Activated CD4-positive, alpha-beta memory T cell treated with anti-CD3 and anti-CD28 coated beads, Interleukin-2, amount 10 ng/mL, durations not matched to agents 7 days and 5 days (primary cell): ENCODE measurements at regions not wholly inside any gene's neighbourhood (a gene's known extent, or its start where the extent isn't known, plus 50 kb on each side); places are given as distances from the start of the nearest gene placed in this dataset.

ENCODE experiments used
- CTCF ChIA-PET: fragments of 350-600 bp; sonication (Branson Sonifier 250); formaldehyde crosslinking; loops from one replicate; lab custom pipeline; 2021; ENCODE audit warnings: antibody characterized with exemption, inconsistent platforms; lab: Charles Lee
- POLR2A ChIA-PET: fragments of 350-600 bp; sonication (Branson Sonifier 250); formaldehyde crosslinking; loops from one replicate; lab custom pipeline; 2021; ENCODE audit warnings: antibody characterized with exemption; lab: Charles Lee
- DNase-seq: peaks from one replicate; pipeline ENCODE4 v3.0.0-alpha.2; 2020
- H3K27ac Mint-ChIP-seq: one replicate; pipeline ENCODE4 v1.8.0; 2021; ENCODE audit warnings: mild to moderate bottlenecking, mixed read lengths
- H3K27me3 Mint-ChIP-seq: one replicate; pipeline ENCODE4 v1.8.0; 2021; ENCODE audit warnings: mixed read lengths
- H3K36me3 Mint-ChIP-seq: one replicate; pipeline ENCODE4 v1.8.0; 2021; ENCODE audit warnings: low read depth, mixed read lengths
- H3K4me1 Mint-ChIP-seq: one replicate; pipeline ENCODE4 v1.8.0; 2021; ENCODE audit warnings: mixed read lengths
- H3K4me3 Mint-ChIP-seq: one replicate; pipeline ENCODE4 v1.8.0; 2021; ENCODE audit warnings: mild to moderate bottlenecking, mixed read lengths
- H3K9me3 Mint-ChIP-seq: one replicate; pipeline ENCODE4 v1.8.0; 2021; ENCODE audit warnings: mixed read lengths

GRCh38 chr2:215507136-215507535 lies 71.3 kb upstream of the FN1 start:
- POLR2A ChIA-PET, result interaction anchor here (1.2 kb wide), 1 partner anchor 332 kb away, joined by 3 read pairs; no protein-coding TSS in a partner anchor
- Mint-ChIP-seq H3K4me1 (no peaks in the 10 kb centered on the region), H3K36me3 (no peaks in the 10 kb centered on the region), H3K27ac (no peak overlapping the region), H3K27me3 (no peaks in the 10 kb centered on the region), H3K4me3 (no peak overlapping the region), H3K9me3 (no peaks in the 10 kb centered on the region)
- DNase-seq, result no peak
- CTCF ChIA-PET, result no interaction called here

DNA sequence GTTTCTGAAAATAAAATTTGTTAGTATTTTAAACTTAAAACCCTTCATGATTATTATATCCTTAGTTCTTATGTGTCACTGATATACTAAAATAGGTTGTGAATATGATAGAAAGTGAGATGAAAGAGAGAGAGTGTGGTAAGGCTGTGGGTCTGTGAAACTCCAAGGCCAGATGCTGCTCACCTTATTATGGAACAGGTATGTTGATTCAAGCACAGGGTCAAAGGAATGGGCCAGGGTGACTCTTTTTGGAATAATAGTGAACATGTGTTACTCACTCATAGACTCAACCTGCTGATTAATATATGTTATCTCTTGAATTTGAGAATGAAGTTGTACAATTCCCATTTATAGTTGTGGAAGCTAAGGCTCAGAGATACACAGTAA lies 70.7 kb upstream of the FN1 start:
- H3K27ac Mint-ChIP-seq, result no peak overlapping the region
- CTCF ChIA-PET, result no interaction called here

GRCh38 chr2:215505044-215505786 lies 69.3 kb upstream of the FN1 start:
- no peak overlapping the region for H3K4me3 Mint-ChIP-seq
- no peak for DNase-seq
- ChIA-PET POLR2A (no interaction called here), CTCF (no interaction called here)
- H3K27me3 Mint-ChIP-seq, result no peaks in the 10 kb centered on the region
- H3K36me3 Mint-ChIP-seq, result no peaks in the 10 kb centered on the region
- H3K4me1 Mint-ChIP-seq, result no peaks in the 10 kb centered on the region
- H3K9me3 Mint-ChIP-seq, result no peaks in the 10 kb centered on the region
- no peak overlapping the region for H3K27ac Mint-ChIP-seq

More for the DNA sequence above, 70.7 kb upstream of the FN1 start:
- DNase-seq, result no peak
- H3K4me1 Mint-ChIP-seq, result no peaks in the 10 kb centered on the region
- H3K9me3 Mint-ChIP-seq, result no peaks in the 10 kb centered on the region
- H3K27me3 Mint-ChIP-seq, result no peaks in the 10 kb centered on the region
- POLR2A ChIA-PET, result no interaction called here
- no peak overlapping the region for H3K4me3 Mint-ChIP-seq
- no peaks in the 10 kb centered on the region for H3K36me3 Mint-ChIP-seq

GRCh38 chr2:215504547-215504946 lies 68.7 kb upstream of the FN1 start:
- no peaks in the 10 kb centered on the region for H3K36me3 Mint-ChIP-seq
- no peaks in the 10 kb centered on the region for H3K27me3 Mint-ChIP-seq
- ChIA-PET POLR2A (no interaction called here), CTCF (no interaction called here)
- DNase-seq, result no peak
- no peak overlapping the region for H3K27ac Mint-ChIP-seq
- no peaks in the 10 kb centered on the region for H3K9me3 Mint-ChIP-seq
- no peak overlapping the region for H3K4me3 Mint-ChIP-seq
- no peaks in the 10 kb centered on the region for H3K4me1 Mint-ChIP-seq

GRCh38 chr2:215503381-215503780 lies 67.5 kb upstream of the FN1 start:
- no peak overlapping the region for H3K27ac Mint-ChIP-seq
- H3K4me3 Mint-ChIP-seq, result no peak overlapping the region
- ChIA-PET CTCF (no interaction called here), POLR2A (no interaction called here)
- no peaks in the 10 kb centered on the region for H3K27me3 Mint-ChIP-seq
- DNase-seq, result no peak
- no peaks in the 10 kb centered on the region for H3K36me3 Mint-ChIP-seq
- no peaks in the 10 kb centered on the region for H3K4me1 Mint-ChIP-seq
- H3K9me3 Mint-ChIP-seq, result no peaks in the 10 kb centered on the region

- Mint-ChIP-seq H3K27me3 (no peaks in the 10 kb centered on the region), H3K27ac (no peak overlapping the region), H3K4me3 (no peak overlapping the region), H3K4me1 (no peaks in the 10 kb centered on the region), H3K36me3 (no peaks in the 10 kb centered on the region), H3K9me3 (no peaks in the 10 kb centered on the region)
- ChIA-PET CTCF (no interaction called here), POLR2A (no interaction called here)
- DNase-seq, result no peak
Measured at GRCh38 chr2:215500466-215500865, 64.6 kb upstream of the FN1 start.

- ChIA-PET POLR2A (no interaction called here), CTCF (no interaction called here)
- Mint-ChIP-seq H3K4me1 (no peaks in the 10 kb centered on the region), H3K27me3 (peaks cover 1% of the 10 kb centered on the region), H3K9me3 (no peaks in the 10 kb centered on the region), H3K4me3 (no peak overlapping the region), H3K27ac (no peak overlapping the region), H3K36me3 (no peaks in the 10 kb centered on the region)
- DNase-seq, result no peak
Measured at GRCh38 chr2:215499331-215499730, 63.5 kb upstream of the FN1 start.

DNA sequence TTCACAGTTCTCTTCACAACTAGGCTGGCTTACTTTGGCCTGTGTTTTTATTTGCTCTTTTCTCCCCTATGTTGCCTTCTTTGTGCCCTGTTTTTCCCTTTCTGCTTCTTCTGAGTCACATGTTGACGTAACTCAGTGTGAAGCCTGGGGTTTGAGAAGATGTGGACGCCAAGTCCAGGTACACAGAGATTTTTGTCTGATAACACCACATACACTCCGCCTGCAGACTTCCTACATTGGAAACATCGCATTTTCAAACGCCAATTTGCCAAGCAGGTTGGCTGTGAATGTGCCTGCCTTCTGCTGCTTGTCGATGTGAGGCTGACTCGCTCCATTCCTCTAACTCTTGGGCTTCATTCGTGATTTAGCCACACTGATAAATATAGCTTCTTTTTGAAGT lies 62.6 kb upstream of the FN1 start:
- POLR2A ChIA-PET, result no interaction called here
- no peaks in the 10 kb centered on the region for H3K9me3 Mint-ChIP-seq
- H3K27me3 Mint-ChIP-seq, result peaks cover 1% of the 10 kb centered on the region
- H3K4me1 Mint-ChIP-seq, result no peaks in the 10 kb centered on the region
- no peak overlapping the region for H3K4me3 Mint-ChIP-seq
- no peak overlapping the region for H3K27ac Mint-ChIP-seq
- no peaks in the 10 kb centered on the region for H3K36me3 Mint-ChIP-seq
- DNase-seq, result no peak
- CTCF ChIA-PET, result no interaction called here

DNA sequence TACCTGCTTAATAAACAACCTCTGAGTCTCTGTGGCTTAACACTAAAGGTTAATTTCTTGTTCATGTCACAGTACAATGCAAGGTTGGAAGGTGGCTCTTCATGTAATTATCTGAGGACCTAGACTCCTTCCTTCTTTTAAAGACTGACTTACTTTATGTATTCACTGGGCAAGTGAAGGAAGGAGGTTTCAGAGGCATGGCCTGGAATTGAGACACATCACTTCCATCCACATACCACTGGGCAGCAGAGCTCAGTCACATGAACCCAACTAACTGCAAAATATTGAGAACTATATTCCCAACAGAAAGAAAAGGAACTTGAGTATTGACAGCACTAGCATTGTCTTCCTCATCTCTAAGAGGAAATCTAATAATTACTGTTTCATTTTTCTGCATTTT lies 57.5 kb upstream of the FN1 start:
- H3K27ac Mint-ChIP-seq, result no peak overlapping the region
- ChIA-PET POLR2A (no interaction called here), CTCF (no interaction called here)
- H3K4me3 Mint-ChIP-seq, result no peak overlapping the region
- no peaks in the 10 kb centered on the region for H3K36me3 Mint-ChIP-seq
- peaks cover 11% of the 10 kb centered on the region for H3K27me3 Mint-ChIP-seq
- H3K9me3 Mint-ChIP-seq, result no peaks in the 10 kb centered on the region
- no peaks in the 10 kb centered on the region for H3K4me1 Mint-ChIP-seq
- DNase-seq, result no peak

GRCh38 chr2:215489288-215489848 lies 53.5 kb upstream of the FN1 start:
- H3K27ac Mint-ChIP-seq, result no peak overlapping the region
- no peaks in the 10 kb centered on the region for H3K4me1 Mint-ChIP-seq
- H3K36me3 Mint-ChIP-seq, result no peaks in the 10 kb centered on the region
- no peaks in the 10 kb centered on the region for H3K9me3 Mint-ChIP-seq
- DNase-seq, result no peak
- ChIA-PET POLR2A (no interaction called here), CTCF (no interaction called here)
- H3K27me3 Mint-ChIP-seq, result peaks cover 9% of the 10 kb centered on the region
- H3K4me3 Mint-ChIP-seq, result no peak overlapping the region

GRCh38 chr2:215487002-215487372 lies 51.1 kb upstream of the FN1 start:
- Mint-ChIP-seq H3K27ac (no peak overlapping the region), H3K4me3 (no peak overlapping the region), H3K36me3 (no peaks in the 10 kb centered on the region), H3K9me3 (no peaks in the 10 kb centered on the region), H3K27me3 (peaks cover 5% of the 10 kb centered on the region), H3K4me1 (no peaks in the 10 kb centered on the region)
- DNase-seq, result no peak
- ChIA-PET CTCF (no interaction called here), POLR2A (no interaction called here)

DNA sequence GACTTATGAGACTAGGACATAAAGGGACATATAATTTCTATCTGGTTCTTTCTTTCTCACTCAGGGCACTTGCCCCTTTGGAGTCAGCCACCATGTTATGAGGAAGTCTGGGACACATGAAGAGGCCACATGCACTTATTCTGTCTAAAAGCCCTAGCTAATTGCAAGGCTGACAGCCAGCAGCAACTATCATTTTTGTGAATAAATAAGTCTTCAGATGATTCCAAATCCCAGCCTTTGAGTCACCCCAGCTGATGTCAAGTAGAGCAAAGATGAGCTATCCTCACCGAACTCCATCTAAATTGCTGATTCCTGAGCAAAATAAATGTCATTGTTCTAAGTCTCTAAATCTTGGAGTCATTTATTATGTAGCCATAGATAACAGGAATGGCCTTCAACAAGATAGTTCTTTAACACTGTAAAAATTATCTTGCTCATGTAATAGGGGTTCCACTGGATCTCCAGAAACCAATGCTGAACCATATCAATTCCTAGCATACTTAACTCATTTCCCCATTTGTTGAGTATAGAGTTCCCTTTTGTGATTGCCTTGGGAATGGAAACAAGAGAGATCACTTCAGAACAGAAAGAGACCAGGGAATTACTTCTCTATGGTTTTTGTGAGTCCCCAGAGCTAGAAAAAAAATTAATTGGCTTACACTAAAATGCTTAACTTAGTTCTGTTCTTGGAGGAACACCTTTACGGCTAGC lies 50.6 kb upstream of the FN1 start:
- no peaks in the 10 kb centered on the region for H3K9me3 Mint-ChIP-seq
- no peak overlapping the region for H3K4me3 Mint-ChIP-seq
- ChIA-PET CTCF (no interaction called here), POLR2A (no interaction called here)
- DNase-seq, result no peak
- H3K27ac Mint-ChIP-seq, result no peak overlapping the region
- no peaks in the 10 kb centered on the region for H3K4me1 Mint-ChIP-seq
- no peaks in the 10 kb centered on the region for H3K36me3 Mint-ChIP-seq
- peaks cover 2% of the 10 kb centered on the region for H3K27me3 Mint-ChIP-seq
